ENCODE measurements at regions not wholly inside any gene's neighbourhood (a gene's known extent, or its start where the extent isn't known, plus 50 kb on each side); places are given as distances from the start of the nearest gene placed in this dataset.

- no peak overlapping the region for H3K4me2 ChIP-seq
- H3K27ac ChIP-seq (ENCODE audit: low read depth in 2 of 2, low read length in 1 of 2), result no peak overlapping the region
- H3K4me1 ChIP-seq (ENCODE audit: control insufficient read depth in 1 of 2, insufficient read depth in 2 of 2, low read depth in 1 of 2, low read length in 1 of 2), result no peaks in the 10 kb centered on the region
- POLR2A ChIA-PET, result no interaction called here
- no peaks in the 10 kb centered on the region for H3F3A ChIP-seq (replicated peaks; ENCODE audit: insufficient read depth)
- H3K9me3 ChIP-seq, result no peaks in the 10 kb centered on the region
- no peak overlapping the region for H2AFZ ChIP-seq (ENCODE audit: low read depth)
- H3K4me3 ChIP-seq (ENCODE audit: low read depth in 2 of 2, low read length in 1 of 2), result no peak overlapping the region
- no peaks in the 10 kb centered on the region for H3K27me3 ChIP-seq (ENCODE audit: insufficient read depth)
- no peaks in the 10 kb centered on the region for H4K20me1 ChIP-seq (ENCODE audit: insufficient read depth)
- no peaks in the 10 kb centered on the region for H3K9me2 ChIP-seq
- H3K9ac ChIP-seq, result no peak overlapping the region
- DNase-seq, result no peak
- CTCF ChIA-PET, result no interaction called here
- no peaks in the 10 kb centered on the region for H3K36me3 ChIP-seq (replicated peaks in 1 of 2; ENCODE audit: control insufficient read depth in 1 of 2, insufficient read depth in 2 of 2, low read length in 1 of 2)
- TF ChIP-seq RAD21 (IDR thresholded peaks at IDR 0.05; ENCODE audit: low read length) (no peak), YY1 (IDR thresholded peaks at IDR 0.05; ENCODE audit: low read depth) (no peak), ELF1 (IDR thresholded peaks at IDR 0.05) (no peak), FOSL2 (IDR thresholded peaks at IDR 0.05; ENCODE audit: borderline replicate concordance, low read depth) (no peak), TEAD4 (IDR thresholded peaks at IDR 0.05; ENCODE audit: borderline replicate concordance, insufficient read depth) (no peak), SMC3 (IDR thresholded peaks at IDR 0.05; ENCODE audit: low read depth, low read length) (no peak), MXI1 (IDR thresholded peaks at IDR 0.05; ENCODE audit: low read depth, low read length) (no peak), MAX (IDR thresholded peaks at IDR 0.05; ENCODE audit: low read depth) (no peak)
- no peaks in the 10 kb centered on the region for H3K79me2 ChIP-seq (ENCODE audit: insufficient read depth)
- 14% methylated on average over 3 of the region's 3 CpGs for WGBS (ENCODE audit: low lambda C conversion rate)
Observed at GRCh38 chr6:19408331-19408730, 428.8 kb upstream of the ID4 start.

GRCh38 chr6:19410481-19410880 is 426.7 kb upstream of the ID4 start:
- no peak for TF ChIP-seq CHD2 (IDR thresholded peaks at IDR 0.05; ENCODE audit: low read length, partially characterized antibody)
- TF ChIP-seq PBX3 (IDR thresholded peaks at IDR 0.05), result no peak
- no peak for TF ChIP-seq MXI1 (IDR thresholded peaks at IDR 0.05; ENCODE audit: low read depth, low read length)
- no peak for TF ChIP-seq RAD21 (IDR thresholded peaks at IDR 0.05; ENCODE audit: low read length)
- TF ChIP-seq FOSL2 (IDR thresholded peaks at IDR 0.05; ENCODE audit: borderline replicate concordance, low read depth), result no peak
- TF ChIP-seq MAX (IDR thresholded peaks at IDR 0.05; ENCODE audit: low read depth), result no peak
- TF ChIP-seq GATA2 (CRISPR knock-in tag; IDR thresholded peaks at IDR 0.05), result no peak
- TF ChIP-seq TAF1 (IDR thresholded peaks at IDR 0.05; ENCODE audit: borderline replicate concordance, low read depth, low read length), result no peak
- no peak overlapping the region for H3K4me2 ChIP-seq
- no peaks in the 10 kb centered on the region for H4K20me1 ChIP-seq (ENCODE audit: insufficient read depth)
- no peak overlapping the region for H3K9ac ChIP-seq
- DNase-seq, result no peak
- ChIA-PET POLR2A (no interaction called here), CTCF (no interaction called here)
- H3K4me1 ChIP-seq (ENCODE audit: control insufficient read depth in 1 of 2, insufficient read depth in 2 of 2, low read depth in 1 of 2, low read length in 1 of 2), result no peaks in the 10 kb centered on the region
- H3K27me3 ChIP-seq (ENCODE audit: insufficient read depth), result no peaks in the 10 kb centered on the region
- H3K36me3 ChIP-seq (replicated peaks in 1 of 2; ENCODE audit: control insufficient read depth in 1 of 2, insufficient read depth in 2 of 2, low read length in 1 of 2), result no peaks in the 10 kb centered on the region
- no peak overlapping the region for H3K4me3 ChIP-seq (ENCODE audit: low read depth in 2 of 2, low read length in 1 of 2)
- no peaks in the 10 kb centered on the region for H3K9me3 ChIP-seq
- no peaks in the 10 kb centered on the region for H3K9me2 ChIP-seq
- no peak overlapping the region for H3K27ac ChIP-seq (ENCODE audit: low read depth in 2 of 2, low read length in 1 of 2)
- no peaks in the 10 kb centered on the region for H3K79me2 ChIP-seq (ENCODE audit: insufficient read depth)
- no peak overlapping the region for H2AFZ ChIP-seq (ENCODE audit: low read depth)
- no peaks in the 10 kb centered on the region for H3F3A ChIP-seq (replicated peaks; ENCODE audit: insufficient read depth)
